HG02623 (cell line): ENCODE measurements at regions not wholly inside any gene's neighbourhood (a gene's known extent, or its start where the extent isn't known, plus 50 kb on each side); places are given as distances from the start of the nearest gene placed in this dataset.

Experiments used
- ATAC-seq: cut with Tn5 transposase; IDR thresholded peaks from one replicate; pipeline ENCODE4 v1.9.1; 2021; ENCODE audit warnings: moderate library complexity; ENCODE audit not compliant: unreplicated experiment

GRCh38 chr14:56494167-56494566 lies 85.4 kb upstream of the TMEM260 start:
- ATAC-seq: no peak

- ATAC-seq: no peak
These were observed 81.5 kb upstream of the TMEM260 start for GRCh38 chr14:56498112-56498511.

- ATAC-seq: no peak
These were observed 77.6 kb upstream of the TMEM260 start for GRCh38 chr14:56501909-56502530.

- no peak for ATAC-seq
These were observed 74.2 kb upstream of the TMEM260 start for GRCh38 chr14:56505361-56505760.

DNA sequence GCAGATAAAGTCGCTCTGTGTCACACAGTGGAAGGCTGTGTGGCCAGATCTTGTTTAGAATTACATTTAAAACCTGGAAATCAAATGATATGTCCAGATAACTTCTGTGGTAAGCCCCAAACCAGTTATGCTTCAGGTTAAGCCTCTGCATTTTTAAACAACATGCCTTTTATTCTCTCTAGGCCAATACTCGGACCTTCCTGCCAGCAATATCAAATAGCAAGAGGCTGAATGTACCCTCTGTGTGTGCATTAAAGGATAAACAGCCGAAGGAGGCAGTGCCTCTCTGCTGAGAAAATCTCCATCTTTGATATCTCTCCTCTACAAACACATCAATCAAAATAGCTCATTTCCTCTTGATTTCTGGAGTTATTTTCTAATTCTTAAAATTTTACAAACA lies 67.1 kb upstream of the TMEM260 start:
- ATAC-seq: no peak

GRCh38 chr14:56514663-56515371 lies 64.8 kb upstream of the TMEM260 start:
- no peak for ATAC-seq

DNA sequence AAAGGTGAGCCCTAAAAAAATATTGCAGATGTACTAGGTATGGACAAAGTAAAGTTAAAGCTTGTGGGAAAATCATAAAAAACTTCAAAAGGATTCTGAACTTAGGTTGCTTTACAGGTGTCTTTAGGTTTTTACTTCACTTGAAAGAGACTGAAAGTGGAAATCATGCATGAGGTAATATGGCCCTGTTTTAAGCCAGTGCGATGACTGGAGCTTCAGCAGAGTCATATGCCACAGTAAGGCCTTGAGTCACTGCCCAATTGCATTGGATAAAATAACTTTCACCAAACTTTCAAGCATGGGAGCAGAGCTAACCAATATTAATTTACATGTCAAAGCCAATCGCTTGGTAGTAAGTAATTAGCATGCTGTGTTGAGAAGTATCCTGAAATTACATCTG lies 63.9 kb upstream of the TMEM260 start:
- no peak for ATAC-seq

DNA sequence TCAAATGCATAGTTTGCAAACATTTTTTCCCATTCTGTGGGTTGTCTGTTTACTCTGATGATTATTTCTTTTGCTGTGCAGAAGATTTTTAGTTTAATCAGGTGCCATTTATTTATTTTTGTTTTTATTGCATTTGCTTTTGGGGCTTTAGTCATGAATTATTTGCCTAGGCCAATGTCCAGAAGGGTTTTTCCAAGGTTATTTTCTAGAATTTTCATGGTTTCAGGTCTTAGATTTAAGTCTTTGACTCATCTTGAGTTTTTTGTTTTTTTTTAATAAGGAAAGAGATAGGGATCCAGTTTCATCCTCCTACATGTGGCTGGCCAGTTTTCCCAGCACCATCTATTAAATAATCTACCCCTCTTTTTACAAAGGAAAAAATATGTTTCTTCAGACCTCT lies 57.2 kb upstream of the TMEM260 start:
- ATAC-seq: no peak

DNA sequence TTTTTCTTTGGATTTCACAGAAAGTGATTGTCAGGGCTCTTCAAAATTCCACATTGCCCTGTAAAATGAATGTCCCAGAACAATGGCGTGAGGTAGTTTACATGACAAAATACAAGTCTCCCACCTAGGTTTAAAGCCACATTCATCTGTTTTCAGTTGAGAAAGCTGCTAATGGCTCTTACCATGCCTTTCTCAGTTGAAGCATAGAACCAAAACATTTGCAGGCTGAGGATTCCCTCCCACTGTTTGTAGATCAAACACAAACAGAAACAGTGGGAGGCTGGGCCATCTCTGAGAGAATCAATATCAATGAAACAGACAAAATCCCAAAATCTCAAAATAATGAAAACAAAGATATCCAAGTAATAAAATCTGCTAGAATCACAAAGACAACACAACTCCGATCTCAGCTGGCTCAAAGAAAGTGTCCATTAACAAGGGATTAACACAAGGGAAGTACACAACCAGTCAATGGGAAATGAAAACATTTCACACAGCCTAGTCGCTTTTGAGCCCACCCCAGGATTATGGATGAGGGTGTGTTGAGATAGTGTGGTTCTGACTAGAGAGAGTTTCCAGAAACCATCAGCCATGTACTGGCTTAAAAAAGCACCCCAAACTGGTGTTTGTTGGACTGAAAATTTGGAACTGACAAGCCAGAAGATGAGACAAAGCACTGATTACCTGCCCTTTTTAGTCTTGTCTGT lies 54.5 kb upstream of the TMEM260 start:
- no peak for ATAC-seq

DNA sequence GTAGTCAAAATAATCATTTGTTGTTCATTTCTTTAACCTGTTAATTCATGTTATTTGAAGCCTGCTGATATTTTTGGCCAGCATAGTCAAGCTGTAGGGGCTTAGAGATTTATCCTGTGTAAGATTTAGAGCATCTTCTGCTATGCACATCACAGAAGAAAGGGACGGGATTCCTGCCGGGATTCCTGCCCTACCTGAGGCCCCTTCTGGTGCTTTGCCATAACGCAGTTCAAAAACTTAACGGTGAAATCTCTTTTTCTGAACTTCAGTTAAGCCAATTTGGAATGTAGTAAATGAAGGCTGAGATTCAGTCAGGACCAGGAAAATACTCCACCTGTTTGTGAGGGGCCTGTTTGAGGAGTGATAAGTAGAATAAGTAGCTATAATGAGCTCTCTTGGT lies 50.7 kb upstream of the TMEM260 start:
- no peak for ATAC-seq
